Endothelial cell (in vitro differentiated cells): ENCODE measurements at regions not wholly inside any gene's neighbourhood (a gene's known extent, or its start where the extent isn't known, plus 50 kb on each side); places are given as distances from the start of the nearest gene placed in this dataset.

Source experiments
- DNase-seq: peaks from one replicate; pipeline ENCODE4 v3.0.0; 2021; ENCODE audit warnings: low spot score
- H3K27ac Mint-ChIP-seq: one replicate; pipeline ENCODE4 v1.8.0; 2021; ENCODE audit warnings: mixed read lengths, inconsistent platforms; ENCODE audit not compliant: unreplicated experiment
- H3K27me3 Mint-ChIP-seq: one replicate; pipeline ENCODE4 v1.8.0; 2021; ENCODE audit warnings: mild to moderate bottlenecking, moderate library complexity, mixed read lengths, inconsistent platforms; ENCODE audit not compliant: unreplicated experiment
- H3K36me3 Mint-ChIP-seq: one replicate; pipeline ENCODE4 v1.8.0; 2021; ENCODE audit warnings: mild to moderate bottlenecking, low read depth, mixed read lengths, inconsistent platforms; ENCODE audit not compliant: unreplicated experiment
- H3K4me1 Mint-ChIP-seq: one replicate; pipeline ENCODE4 v1.8.0; 2021; ENCODE audit warnings: mild to moderate bottlenecking, mixed read lengths, inconsistent platforms; ENCODE audit not compliant: unreplicated experiment
- H3K4me3 Mint-ChIP-seq: one replicate; pipeline ENCODE4 v1.8.0; 2021; ENCODE audit warnings: mild to moderate bottlenecking, mixed read lengths, inconsistent platforms; ENCODE audit not compliant: unreplicated experiment
- H3K9me3 Mint-ChIP-seq: one replicate; pipeline ENCODE4 v1.8.0; 2021; ENCODE audit warnings: mixed read lengths, inconsistent platforms; ENCODE audit not compliant: unreplicated experiment
- TF ChIP-seq, protein P1 (sequence below): fragments of 200-600 bp; sonication (generic); IDR thresholded peaks from one replicate; pipeline ENCODE4 v1.5.0; 2021; ENCODE audit warnings: antibody characterized with exemption; ENCODE audit not compliant: unreplicated experiment

DNA sequence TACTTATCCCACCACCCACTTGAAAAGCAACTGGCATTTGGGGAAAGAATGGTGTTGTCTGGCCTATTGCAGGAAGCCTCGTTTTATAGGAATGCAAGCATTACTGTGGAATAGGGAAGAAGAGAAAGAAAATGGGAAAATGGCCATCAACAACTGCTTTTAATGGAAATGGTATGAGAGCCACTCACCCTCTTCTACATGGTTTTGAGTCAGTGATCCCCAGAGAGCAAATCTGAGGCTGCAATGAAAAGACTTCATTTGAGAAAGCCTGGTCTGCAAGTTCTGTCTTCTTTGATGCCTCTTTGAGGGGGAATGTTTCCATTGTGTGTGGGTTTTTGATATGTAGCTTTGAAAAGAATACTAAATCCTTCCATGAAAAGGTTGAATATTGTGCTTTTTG lies 172.3 kb upstream of the HDDC2 start:
- no peak for DNase-seq
- H3K4me3 Mint-ChIP-seq, result no peak overlapping the region
- no peaks in the 10 kb centered on the region for H3K9me3 Mint-ChIP-seq
- TF ChIP-seq, protein P1, sequence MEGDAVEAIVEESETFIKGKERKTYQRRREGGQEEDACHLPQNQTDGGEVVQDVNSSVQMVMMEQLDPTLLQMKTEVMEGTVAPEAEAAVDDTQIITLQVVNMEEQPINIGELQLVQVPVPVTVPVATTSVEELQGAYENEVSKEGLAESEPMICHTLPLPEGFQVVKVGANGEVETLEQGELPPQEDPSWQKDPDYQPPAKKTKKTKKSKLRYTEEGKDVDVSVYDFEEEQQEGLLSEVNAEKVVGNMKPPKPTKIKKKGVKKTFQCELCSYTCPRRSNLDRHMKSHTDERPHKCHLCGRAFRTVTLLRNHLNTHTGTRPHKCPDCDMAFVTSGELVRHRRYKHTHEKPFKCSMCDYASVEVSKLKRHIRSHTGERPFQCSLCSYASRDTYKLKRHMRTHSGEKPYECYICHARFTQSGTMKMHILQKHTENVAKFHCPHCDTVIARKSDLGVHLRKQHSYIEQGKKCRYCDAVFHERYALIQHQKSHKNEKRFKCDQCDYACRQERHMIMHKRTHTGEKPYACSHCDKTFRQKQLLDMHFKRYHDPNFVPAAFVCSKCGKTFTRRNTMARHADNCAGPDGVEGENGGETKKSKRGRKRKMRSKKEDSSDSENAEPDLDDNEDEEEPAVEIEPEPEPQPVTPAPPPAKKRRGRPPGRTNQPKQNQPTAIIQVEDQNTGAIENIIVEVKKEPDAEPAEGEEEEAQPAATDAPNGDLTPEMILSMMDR, result no peak
- H3K36me3 Mint-ChIP-seq, result no peaks in the 10 kb centered on the region
- H3K27me3 Mint-ChIP-seq, result no peaks in the 10 kb centered on the region
- H3K27ac Mint-ChIP-seq, result no peak overlapping the region
- H3K4me1 Mint-ChIP-seq, result peaks cover 12% of the 10 kb centered on the region

GRCh38 chr6:125477156-125477555 lies 175.4 kb upstream of the HDDC2 start:
- DNase-seq, result no peak
- H3K4me1 Mint-ChIP-seq, result peaks cover 10% of the 10 kb centered on the region
- no peaks in the 10 kb centered on the region for H3K9me3 Mint-ChIP-seq
- H3K4me3 Mint-ChIP-seq, result no peak overlapping the region
- H3K27me3 Mint-ChIP-seq, result no peaks in the 10 kb centered on the region
- no peaks in the 10 kb centered on the region for H3K36me3 Mint-ChIP-seq
- no peak overlapping the region for H3K27ac Mint-ChIP-seq
- TF ChIP-seq, protein P1, result no peak

DNA sequence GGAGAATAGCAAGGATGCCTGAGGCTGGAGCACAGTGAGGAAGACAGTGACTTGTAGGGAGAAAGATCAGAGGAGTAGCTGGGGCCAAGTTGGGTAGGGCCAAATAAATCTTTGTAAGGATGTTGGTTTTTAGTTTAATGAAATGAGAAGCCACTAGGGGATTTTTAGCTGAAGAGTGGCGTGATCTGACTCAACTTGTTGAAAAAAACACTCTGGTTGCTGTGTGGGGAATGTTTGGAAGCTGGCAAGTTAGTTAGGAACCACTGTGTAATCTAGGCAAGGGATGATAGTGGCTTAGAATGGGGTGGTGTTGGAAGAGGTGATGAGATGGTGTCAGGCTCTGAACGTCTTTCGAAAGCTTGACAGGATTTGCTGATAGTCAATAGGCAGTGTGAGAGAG lies 176.1 kb upstream of the HDDC2 start:
- no peak overlapping the region for H3K4me3 Mint-ChIP-seq
- TF ChIP-seq, protein P1, result no peak
- no peaks in the 10 kb centered on the region for H3K27me3 Mint-ChIP-seq
- H3K36me3 Mint-ChIP-seq, result no peaks in the 10 kb centered on the region
- no peaks in the 10 kb centered on the region for H3K9me3 Mint-ChIP-seq
- peaks cover 10% of the 10 kb centered on the region for H3K4me1 Mint-ChIP-seq
- no peak overlapping the region for H3K27ac Mint-ChIP-seq
- DNase-seq, result no peak

DNA sequence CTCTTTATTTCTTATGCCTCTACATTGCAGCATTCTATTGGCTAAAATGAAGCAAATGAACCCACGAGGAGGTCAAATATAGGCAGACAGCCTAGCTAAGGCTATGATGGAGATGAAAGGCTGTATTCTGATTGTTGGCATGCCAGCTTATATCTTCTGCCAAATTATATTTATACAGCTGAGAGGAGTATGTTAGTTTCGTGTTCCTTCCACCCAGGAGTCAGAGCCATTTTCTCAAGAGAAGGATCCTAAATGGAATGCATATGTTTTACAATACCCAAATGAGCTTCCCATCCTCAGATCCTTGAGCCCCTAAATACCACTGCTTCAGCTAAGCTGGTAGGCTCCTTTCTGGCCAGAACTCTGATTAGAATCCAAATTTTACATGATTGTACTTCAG lies 178.4 kb upstream of the HDDC2 start:
- Mint-ChIP-seq H3K4me3 (no peak overlapping the region), H3K9me3 (no peaks in the 10 kb centered on the region), H3K27ac (no peak overlapping the region), H3K36me3 (no peaks in the 10 kb centered on the region), H3K27me3 (no peaks in the 10 kb centered on the region), H3K4me1 (peaks cover 14% of the 10 kb centered on the region)
- TF ChIP-seq, protein P1, result no peak
- no peak for DNase-seq

- no peaks in the 10 kb centered on the region for H3K36me3 Mint-ChIP-seq
- no peak overlapping the region for H3K4me3 Mint-ChIP-seq
- peaks cover 11% of the 10 kb centered on the region for H3K4me1 Mint-ChIP-seq
- TF ChIP-seq, protein P1, result no peak
- no peak overlapping the region for H3K27ac Mint-ChIP-seq
- H3K9me3 Mint-ChIP-seq, result no peaks in the 10 kb centered on the region
- DNase-seq, result no peak
- peaks cover under 1% of the 10 kb centered on the region for H3K27me3 Mint-ChIP-seq
These were observed 178.8 kb upstream of the HDDC2 start for GRCh38 chr6:125480571-125480970.
